ENCODE measurements at regions not wholly inside any gene's neighbourhood (a gene's known extent, or its start where the extent isn't known, plus 50 kb on each side); places are given as distances from the start of the nearest gene placed in this dataset.

GRCh38 chr5:155434267-155434666 is 420.7 kb downstream of the KIF4B start:
- DNase-seq, result no peak

- DNase-seq, result no peak
Observed at GRCh38 chr5:155434681-155435080, 421.1 kb downstream of the KIF4B start.

GRCh38 chr5:155441849-155442248 is 428.3 kb downstream of the KIF4B start:
- no peak for DNase-seq

GRCh38 chr5:155451106-155451505 is 437.6 kb downstream of the KIF4B start:
- no peak for DNase-seq

- no peak for DNase-seq
Observed at GRCh38 chr5:155455791-155456514, 442.4 kb downstream of the KIF4B start.

GRCh38 chr5:155459889-155460500 is 446.4 kb downstream of the KIF4B start:
- no peak for DNase-seq

- DNase-seq, result no peak
Observed at GRCh38 chr5:155460501-155460931, 447.0 kb downstream of the KIF4B start.

- no peak for DNase-seq
Observed at GRCh38 chr5:155461304-155461703, 447.7 kb downstream of the KIF4B start.

GRCh38 chr5:155466851-155467250 is 453.3 kb downstream of the KIF4B start:
- DNase-seq, result no peak

GRCh38 chr5:155471027-155471426 is 457.5 kb downstream of the KIF4B start:
- DNase-seq, result no peak

GRCh38 chr5:155472780-155473179 is 459.2 kb downstream of the KIF4B start:
- no peak for DNase-seq

- DNase-seq, result no peak
Observed at GRCh38 chr5:155475318-155475717, 461.8 kb downstream of the KIF4B start.

- no peak for DNase-seq
Observed at GRCh38 chr5:155480731-155481131, 467.2 kb downstream of the KIF4B start.

- DNase-seq, result no peak
Observed at GRCh38 chr5:155481182-155481581, 467.6 kb downstream of the KIF4B start.

GRCh38 chr5:155482428-155482827 is 468.9 kb downstream of the KIF4B start:
- DNase-seq, result no peak

GRCh38 chr5:155485386-155485785 is 471.8 kb downstream of the KIF4B start:
- DNase-seq, result no peak

GRCh38 chr5:155489949-155490348 is 476.4 kb downstream of the KIF4B start:
- no peak for DNase-seq

GRCh38 chr5:155492191-155492590 is 478.6 kb downstream of the KIF4B start:
- no peak for DNase-seq

- no peak for DNase-seq
Observed at GRCh38 chr5:155504606-155505005, 491.1 kb downstream of the KIF4B start.

- DNase-seq, result no peak
Observed at GRCh38 chr5:155507363-155507762, 493.8 kb downstream of the KIF4B start.

GRCh38 chr5:155508673-155509072 is 495.1 kb downstream of the KIF4B start:
- no peak for DNase-seq

- no peak for DNase-seq
Observed at GRCh38 chr5:155512329-155512728, 498.8 kb downstream of the KIF4B start.

- DNase-seq, result no peak
Observed at GRCh38 chr5:155514105-155514563, 500.6 kb downstream of the KIF4B start.

GRCh38 chr5:155522540-155522939 is 509.0 kb downstream of the KIF4B start:
- no peak for DNase-seq

GRCh38 chr5:155529362-155529761 is 515.8 kb downstream of the KIF4B start:
- DNase-seq, result no peak
